GM23338 (cell line): ENCODE measurements at regions not wholly inside any gene's neighbourhood (a gene's known extent, or its start where the extent isn't known, plus 50 kb on each side); places are given as distances from the start of the nearest gene placed in this dataset.

Experiments used
- CTCF ChIP-seq, 2 experiments: fragments of 200-600 bp in 1 of 2; sonication (generic) in 1 of 2; conservative IDR thresholded peaks; 2 replicates each; pipeline versions ENCODE4 v1.5.1 to v1.6.1; 2016 to 2017; ENCODE audit warnings: antibody characterized with exemption in 2 of 2, low read depth in 2 of 2, mild to moderate bottlenecking in 2 of 2, moderate library complexity in 1 of 2
- EZH2 ChIP-seq: fragments of 200-600 bp; sonication (generic); IDR thresholded peaks from one replicate; pipeline ENCODE4 v1.8.0; 2017; ENCODE audit warnings: antibody characterized with exemption, mild to moderate bottlenecking, low read depth; ENCODE audit not compliant: unreplicated experiment
- EZH2phosphoT487 ChIP-seq: fragments of 200-600 bp; sonication (generic); IDR thresholded peaks from one replicate; pipeline ENCODE4 v1.8.1; 2018; ENCODE audit warnings: antibody characterized with exemption; ENCODE audit not compliant: unreplicated experiment
- POLR2AphosphoS5 ChIP-seq: IDR thresholded peaks from 2 replicates; pipeline ENCODE4 v1.6.1; 2016; ENCODE audit warnings: antibody characterized with exemption, low read depth
- REST ChIP-seq: IDR thresholded peaks from one replicate; pipeline ENCODE4 v1.6.1; 2018; ENCODE audit warnings: antibody characterized with exemption; ENCODE audit not compliant: unreplicated experiment
- ZNF331 ChIP-seq: fragments of 250-450 bp; sonication (Bioruptor Pico); IDR thresholded peaks from 2 replicates; pipeline ENCODE4 v1.5.0; 2020; ENCODE audit warnings: low read depth, mild to moderate bottlenecking, moderate library complexity

- no peak for TF ChIP-seq POLR2AphosphoS5
- TF ChIP-seq CTCF (conservative IDR thresholded peaks at IDR 0.05; ENCODE audit: low read depth in 2 of 2) = no peak
- TF ChIP-seq EZH2phosphoT487 = no peak
- no peak for TF ChIP-seq REST
- TF ChIP-seq ZNF331 (CRISPR knock-in tag) = no peak
- TF ChIP-seq EZH2 = no peak
Observed at GRCh38 chr2:136327162-136327852, 209.4 kb upstream of the CXCR4 start.
